CD4-positive, alpha-beta T cell (primary cell): ENCODE measurements at regions not wholly inside any gene's neighbourhood (a gene's known extent, or its start where the extent isn't known, plus 50 kb on each side); places are given as distances from the start of the nearest gene placed in this dataset.

Experiments used
- ATAC-seq: fragments of 200-7000 bp; cut with Tn5 transposase; one replicate; pipeline ENCODE4 v1.10.0; 2022; ENCODE audit warnings: mild to moderate bottlenecking; ENCODE audit not compliant: poor library complexity
- CTCF ChIA-PET: fragments of 350-600 bp; sonication (Branson Sonifier 250); formaldehyde crosslinking; loops from one replicate; lab custom pipeline; 2021; ENCODE audit warnings: antibody characterized with exemption, inconsistent platforms; lab: Charles Lee
- POLR2A ChIA-PET: fragments of 350-600 bp; sonication (Branson Sonifier 250); formaldehyde crosslinking; loops from one replicate; lab custom pipeline; 2021; ENCODE audit warnings: antibody characterized with exemption, inconsistent platforms; lab: Charles Lee
- DNase-seq, 14 experiments: peaks; one replicate each; pipeline ENCODE4 v3.0.0-alpha.2; 2013 to 2020; ENCODE audit warnings: mixed read lengths in 2 of 14
- H3K27ac ChIP-seq, 2 donors: one replicate each; pipeline versions ENCODE4 v1.5.1 to v1.7.0; 2013; ENCODE audit warnings: low read length in 2 of 2, low read depth in 1 of 2, mild to moderate bottlenecking in 1 of 2
- H3K27me3 ChIP-seq, 2 experiments: 1 replicate in 1 of 2; 2 replicates in 1 of 2; pipeline versions ENCODE4 v1.6.1 to v1.7.0; 2013; ENCODE audit warnings: low read length in 2 of 2, control low read depth in 1 of 2, mild to moderate bottlenecking in 1 of 2, moderate library complexity in 1 of 2; ENCODE audit not compliant: insufficient read depth in 2 of 2, control insufficient read depth in 1 of 2
- H3K36me3 ChIP-seq: one replicate; pipeline ENCODE4 v1.6.1; 2013; ENCODE audit warnings: low read length, control low read depth; ENCODE audit not compliant: insufficient read depth
- H3K4me1 ChIP-seq: one replicate; pipeline ENCODE4 v1.6.1; 2013; ENCODE audit warnings: low read length, control low read depth; ENCODE audit not compliant: insufficient read depth
- H3K4me3 ChIP-seq: one replicate; pipeline ENCODE4 v1.5.1; 2013; ENCODE audit warnings: mild to moderate bottlenecking, low read length, moderate library complexity
- H3K9me3 ChIP-seq, 2 experiments: 1 replicate in 1 of 2; 2 replicates in 1 of 2; pipeline versions ENCODE4 v1.6.1 to v1.7.0; 2013; ENCODE audit warnings: low read length in 2 of 2, mild to moderate bottlenecking in 2 of 2, control low read depth in 1 of 2, moderate library complexity in 1 of 2; ENCODE audit not compliant: control insufficient read depth in 1 of 2, insufficient read depth in 1 of 2
- H3K27ac Mint-ChIP-seq: one replicate; pipeline ENCODE4 v1.8.0; 2020; ENCODE audit warnings: mixed read lengths
- H3K27me3 Mint-ChIP-seq: one replicate; pipeline ENCODE4 v1.8.0; 2021; ENCODE audit warnings: mixed read lengths
- H3K36me3 Mint-ChIP-seq: one replicate; pipeline ENCODE4 v1.8.0; 2021; ENCODE audit warnings: low read depth, mixed read lengths
- H3K4me1 Mint-ChIP-seq: one replicate; pipeline ENCODE4 v1.8.0; 2021; ENCODE audit warnings: low read depth, mixed read lengths
- H3K4me3 Mint-ChIP-seq: one replicate; pipeline ENCODE4 v1.8.0; 2020; ENCODE audit warnings: mild to moderate bottlenecking, mixed read lengths
- H3K9me3 Mint-ChIP-seq: one replicate; pipeline ENCODE4 v1.8.0; 2020; ENCODE audit warnings: mixed read lengths
- intact Hi-C, 2 experiments: fragments of 100-400 bp; cut with DNase I in 1 of 2; cut with micrococcal nuclease in 1 of 2; formaldehyde crosslinking; loops; one replicate each; pipeline versions ENCODE4 v1.15.1 to v1.9.0; 2023 to 2025; cut with DNase I, micrococcal nuclease
- TF ChIP-seq, protein P1 (sequence below): fragments of 200-600 bp; IDR thresholded peaks from one replicate; pipeline ENCODE4 v1.8.0; 2022; ENCODE audit warnings: antibody characterized with exemption, mild to moderate bottlenecking

GRCh38 chr5:146945617-146946084 is 67.1 kb upstream of the PPP2R2B start:
- Mint-ChIP-seq H3K36me3 (no peaks in the 10 kb centered on the region), H3K9me3 (no peaks in the 10 kb centered on the region), H3K27ac (no peak overlapping the region), H3K27me3 (no peaks in the 10 kb centered on the region), H3K4me3 (no peak overlapping the region), H3K4me1 (no peaks in the 10 kb centered on the region)
- H3K27me3 ChIP-seq: no peaks in the 10 kb centered on the region
- ChIA-PET POLR2A (no interaction called here), CTCF (no interaction called here)
- H3K36me3 ChIP-seq: no peaks in the 10 kb centered on the region
- ATAC-seq (no peak), DNase-seq (no peak)
- H3K4me3 ChIP-seq: no peak overlapping the region
- no peaks in the 10 kb centered on the region for H3K4me1 ChIP-seq
- no peak overlapping the region for H3K27ac ChIP-seq
- TF ChIP-seq, protein P1, sequence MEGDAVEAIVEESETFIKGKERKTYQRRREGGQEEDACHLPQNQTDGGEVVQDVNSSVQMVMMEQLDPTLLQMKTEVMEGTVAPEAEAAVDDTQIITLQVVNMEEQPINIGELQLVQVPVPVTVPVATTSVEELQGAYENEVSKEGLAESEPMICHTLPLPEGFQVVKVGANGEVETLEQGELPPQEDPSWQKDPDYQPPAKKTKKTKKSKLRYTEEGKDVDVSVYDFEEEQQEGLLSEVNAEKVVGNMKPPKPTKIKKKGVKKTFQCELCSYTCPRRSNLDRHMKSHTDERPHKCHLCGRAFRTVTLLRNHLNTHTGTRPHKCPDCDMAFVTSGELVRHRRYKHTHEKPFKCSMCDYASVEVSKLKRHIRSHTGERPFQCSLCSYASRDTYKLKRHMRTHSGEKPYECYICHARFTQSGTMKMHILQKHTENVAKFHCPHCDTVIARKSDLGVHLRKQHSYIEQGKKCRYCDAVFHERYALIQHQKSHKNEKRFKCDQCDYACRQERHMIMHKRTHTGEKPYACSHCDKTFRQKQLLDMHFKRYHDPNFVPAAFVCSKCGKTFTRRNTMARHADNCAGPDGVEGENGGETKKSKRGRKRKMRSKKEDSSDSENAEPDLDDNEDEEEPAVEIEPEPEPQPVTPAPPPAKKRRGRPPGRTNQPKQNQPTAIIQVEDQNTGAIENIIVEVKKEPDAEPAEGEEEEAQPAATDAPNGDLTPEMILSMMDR: no peak
- intact Hi-C loops: no loop called here
- no peaks in the 10 kb centered on the region for H3K9me3 ChIP-seq

DNA sequence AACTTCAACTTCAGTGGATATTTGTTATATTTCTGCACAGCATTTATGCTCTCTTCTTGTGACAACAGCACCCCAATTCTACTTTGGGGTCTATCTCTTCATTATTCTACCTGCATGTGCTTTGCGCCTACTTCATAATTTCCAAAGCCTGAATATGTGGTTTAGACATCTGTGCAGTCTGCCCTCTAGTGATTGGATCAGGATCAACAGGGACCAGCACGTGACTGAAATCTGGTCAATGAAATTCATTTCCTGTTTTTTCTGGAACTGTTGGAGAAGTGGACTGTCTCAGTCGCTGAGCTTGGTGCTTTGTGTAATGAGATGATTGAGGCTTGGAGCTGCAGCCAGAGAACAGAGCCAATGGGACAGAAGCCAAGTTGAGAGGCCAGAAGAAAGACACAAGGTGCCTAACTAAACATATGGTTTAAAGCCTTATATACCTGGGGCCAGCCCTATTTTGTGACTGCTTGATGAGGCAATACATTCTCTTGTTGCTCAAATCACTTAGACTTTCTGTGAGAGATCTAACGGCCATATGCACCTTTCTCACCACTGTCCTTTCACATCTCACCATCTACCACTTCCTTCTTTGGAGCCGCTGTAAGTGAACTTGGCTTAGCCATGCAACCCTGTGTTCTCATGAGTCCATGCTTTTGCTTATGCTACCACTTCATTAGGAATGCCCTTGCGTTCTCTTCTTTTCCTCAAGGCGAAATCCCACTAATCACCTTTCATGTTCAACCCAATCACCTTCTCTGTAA is 68.8 kb upstream of the PPP2R2B start:
- Histone ChIP-seq H3K36me3 (no peaks in the 10 kb centered on the region), H3K27me3 (peaks cover 2 to 4% of the 10 kb centered on the region in 2 experiments), H3K4me1 (no peaks in the 10 kb centered on the region), H3K27ac (no peak overlapping the region), H3K4me3 (no peak overlapping the region), H3K9me3 (no peaks in the 10 kb centered on the region)
- H3K4me1 Mint-ChIP-seq: no peaks in the 10 kb centered on the region
- no peak overlapping the region for H3K27ac Mint-ChIP-seq
- DNase-seq: peak in 3 of 14 experiments; percentile 19 to 39 (median 34)
- TF ChIP-seq, protein P1: no peak
- H3K9me3 Mint-ChIP-seq: no peaks in the 10 kb centered on the region
- peaks cover under 1% of the 10 kb centered on the region for H3K27me3 Mint-ChIP-seq
- ChIA-PET POLR2A (no interaction called here), CTCF (no interaction called here)
- no peak for ATAC-seq
- H3K36me3 Mint-ChIP-seq: no peaks in the 10 kb centered on the region
- intact Hi-C loops: no loop called here
- no peak overlapping the region for H3K4me3 Mint-ChIP-seq

- CTCF ChIA-PET: no interaction called here
- H3K27me3 ChIP-seq: peaks cover 4 to 5% of the 10 kb centered on the region in 2 experiments
- DNase-seq (no peak), ATAC-seq (no peak)
- no peaks in the 10 kb centered on the region for H3K9me3 ChIP-seq
- Mint-ChIP-seq H3K27ac (no peak overlapping the region), H3K4me1 (no peaks in the 10 kb centered on the region), H3K4me3 (no peak overlapping the region), H3K27me3 (peaks cover 5% of the 10 kb centered on the region), H3K9me3 (no peaks in the 10 kb centered on the region), H3K36me3 (no peaks in the 10 kb centered on the region)
- intact Hi-C loops: no loop called here
- no peak overlapping the region for H3K4me3 ChIP-seq
- H3K27ac ChIP-seq: no peak overlapping the region
- H3K36me3 ChIP-seq: no peaks in the 10 kb centered on the region
- POLR2A ChIA-PET: no interaction called here
- H3K4me1 ChIP-seq: no peaks in the 10 kb centered on the region
- TF ChIP-seq, protein P1: no peak
Observed at GRCh38 chr5:146948666-146949065, 70.1 kb upstream of the PPP2R2B start.
